ENCODE measurements at regions not wholly inside any gene's neighbourhood (a gene's known extent, or its start where the extent isn't known, plus 50 kb on each side); places are given as distances from the start of the nearest gene placed in this dataset.

DNA sequence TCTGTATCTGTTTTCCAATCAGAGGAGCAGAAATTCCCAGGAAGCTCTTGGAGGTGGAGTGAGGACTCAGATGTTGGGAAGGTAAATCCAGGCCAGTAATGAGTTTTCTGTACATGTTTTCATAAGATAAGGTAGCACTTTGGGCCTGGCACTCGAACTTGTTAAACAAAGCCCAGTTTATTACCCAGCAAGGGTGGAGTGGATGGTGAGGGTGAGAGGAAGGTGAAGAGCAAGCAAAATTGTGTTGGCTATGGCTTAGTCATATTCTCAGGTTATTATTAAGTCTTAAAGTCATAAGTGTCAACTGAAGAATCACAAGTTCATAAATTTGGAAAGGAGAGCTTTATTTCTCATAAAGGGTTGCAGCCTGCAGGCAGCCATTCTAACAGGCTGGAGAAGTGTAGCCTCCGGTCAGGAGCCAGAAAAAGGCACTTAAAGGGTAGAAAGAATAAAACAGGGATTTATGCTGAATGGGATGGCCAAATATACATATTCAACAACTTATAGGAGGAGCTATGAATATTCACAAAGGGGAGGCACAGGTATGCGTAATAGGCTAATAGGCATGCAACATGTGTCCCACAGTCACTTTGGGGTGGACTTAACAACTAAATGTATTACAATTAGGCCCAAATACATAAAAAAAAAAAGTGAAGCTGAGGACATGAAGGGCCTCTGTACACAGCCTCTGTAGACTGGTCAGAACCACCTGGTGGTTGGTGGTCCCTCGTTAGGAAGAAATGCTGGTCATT, 523.9 kb downstream of the LMO4 start:
- TF ChIP-seq, protein P1, sequence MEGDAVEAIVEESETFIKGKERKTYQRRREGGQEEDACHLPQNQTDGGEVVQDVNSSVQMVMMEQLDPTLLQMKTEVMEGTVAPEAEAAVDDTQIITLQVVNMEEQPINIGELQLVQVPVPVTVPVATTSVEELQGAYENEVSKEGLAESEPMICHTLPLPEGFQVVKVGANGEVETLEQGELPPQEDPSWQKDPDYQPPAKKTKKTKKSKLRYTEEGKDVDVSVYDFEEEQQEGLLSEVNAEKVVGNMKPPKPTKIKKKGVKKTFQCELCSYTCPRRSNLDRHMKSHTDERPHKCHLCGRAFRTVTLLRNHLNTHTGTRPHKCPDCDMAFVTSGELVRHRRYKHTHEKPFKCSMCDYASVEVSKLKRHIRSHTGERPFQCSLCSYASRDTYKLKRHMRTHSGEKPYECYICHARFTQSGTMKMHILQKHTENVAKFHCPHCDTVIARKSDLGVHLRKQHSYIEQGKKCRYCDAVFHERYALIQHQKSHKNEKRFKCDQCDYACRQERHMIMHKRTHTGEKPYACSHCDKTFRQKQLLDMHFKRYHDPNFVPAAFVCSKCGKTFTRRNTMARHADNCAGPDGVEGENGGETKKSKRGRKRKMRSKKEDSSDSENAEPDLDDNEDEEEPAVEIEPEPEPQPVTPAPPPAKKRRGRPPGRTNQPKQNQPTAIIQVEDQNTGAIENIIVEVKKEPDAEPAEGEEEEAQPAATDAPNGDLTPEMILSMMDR (IDR thresholded peaks at IDR 0.05; ENCODE audit: borderline replicate concordance, control extremely low read depth, extremely low read depth, insufficient read depth, missing control alignments), result no peak
- in situ Hi-C loops (cut with MboI; ENCODE audit: low sequenced_read_pairs, unreplicated experiment), result no loop called here

DNA sequence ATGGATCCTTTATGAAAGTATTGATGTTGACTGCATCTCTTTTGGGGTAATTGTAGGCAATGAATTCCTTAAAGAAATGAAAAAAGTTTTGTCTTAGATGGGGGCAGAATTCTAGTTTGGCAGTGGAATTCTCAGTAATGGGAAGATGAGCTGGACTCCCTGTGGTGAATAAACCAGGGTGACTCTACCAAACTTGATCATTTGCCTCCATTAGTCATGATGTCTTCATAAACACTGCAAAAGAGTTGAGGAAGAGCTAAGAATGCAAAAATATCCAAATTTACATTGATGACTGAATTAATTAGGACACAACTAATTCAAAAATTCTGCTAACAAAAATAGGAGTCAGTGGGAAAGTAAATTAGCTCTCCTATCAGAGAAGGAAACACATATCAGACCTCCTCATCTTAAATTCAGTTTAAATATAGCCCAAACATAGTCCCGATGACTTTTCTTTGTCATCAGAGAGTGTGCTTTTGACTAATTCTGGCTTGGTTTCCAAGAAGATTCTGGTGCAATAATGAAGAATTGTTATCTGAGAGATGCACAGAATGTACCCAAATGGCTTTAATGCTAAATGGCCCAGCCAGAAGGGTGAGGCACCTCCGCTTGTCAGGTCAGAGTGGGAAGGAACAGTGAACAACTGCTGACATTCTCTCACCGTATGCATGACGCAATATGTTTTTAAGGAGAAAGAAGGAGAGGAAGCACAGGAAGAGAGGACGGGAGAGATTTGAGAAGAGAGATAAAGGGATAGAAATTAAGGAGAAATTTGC, 525.1 kb downstream of the LMO4 start:
- no peak for DNase-seq (ENCODE audit: low spot score)
- in situ Hi-C loops (cut with MboI; ENCODE audit: low sequenced_read_pairs, unreplicated experiment), result no loop called here
- TF ChIP-seq, protein P1 (IDR thresholded peaks at IDR 0.05; ENCODE audit: borderline replicate concordance, control extremely low read depth, extremely low read depth, insufficient read depth, missing control alignments), result no peak

More for the DNA sequence above, 523.9 kb downstream of the LMO4 start:
- DNase-seq (ENCODE audit: low spot score), result no peak

DNA sequence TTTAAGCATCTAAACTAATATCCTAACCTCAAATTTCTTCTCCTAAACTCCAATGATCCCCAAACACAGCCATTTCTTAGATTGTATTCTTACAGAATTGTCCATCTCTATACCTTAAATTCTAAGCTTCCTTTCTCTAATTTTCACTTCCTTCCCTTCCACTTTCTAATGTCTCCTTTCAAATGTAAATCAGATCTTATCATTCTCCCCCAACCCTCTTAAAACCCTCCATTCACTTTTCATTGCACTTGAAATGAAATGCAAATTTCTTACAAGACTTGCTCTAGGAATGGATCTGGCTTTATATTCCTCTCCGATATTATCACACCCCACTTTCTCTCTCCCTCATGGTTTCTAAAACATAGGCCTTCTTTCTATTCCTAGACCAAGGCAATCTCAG, 534.6 kb downstream of the LMO4 start:
- DNase-seq (ENCODE audit: low spot score), result no peak
- TF ChIP-seq, protein P1 (IDR thresholded peaks at IDR 0.05; ENCODE audit: borderline replicate concordance, control extremely low read depth, extremely low read depth, insufficient read depth, missing control alignments), result no peak
- in situ Hi-C loops (cut with MboI; ENCODE audit: low sequenced_read_pairs, unreplicated experiment), result no loop called here

DNA sequence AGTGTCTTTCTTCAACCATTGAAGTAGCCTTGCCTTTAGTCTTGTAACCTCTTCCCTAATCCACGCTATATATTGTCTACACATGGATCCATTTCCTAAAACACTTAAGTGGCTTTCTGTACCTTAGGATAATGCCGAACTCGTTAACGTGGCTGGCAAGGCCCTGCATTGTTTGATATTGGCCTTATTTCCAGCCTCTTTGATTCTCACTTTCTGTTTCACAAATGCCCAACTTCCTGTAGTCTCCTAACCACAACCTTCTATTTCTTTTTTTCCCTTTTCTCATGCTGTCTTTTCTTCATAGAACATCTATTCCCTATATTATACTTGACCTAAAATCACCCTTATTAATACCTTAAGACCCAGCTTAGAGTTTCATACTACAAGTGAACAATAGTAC, 536.0 kb downstream of the LMO4 start:
- DNase-seq (ENCODE audit: low spot score), result no peak
- TF ChIP-seq, protein P1 (IDR thresholded peaks at IDR 0.05; ENCODE audit: borderline replicate concordance, control extremely low read depth, extremely low read depth, insufficient read depth, missing control alignments), result no peak
- in situ Hi-C loops (cut with MboI; ENCODE audit: low sequenced_read_pairs, unreplicated experiment), result no loop called here

DNA sequence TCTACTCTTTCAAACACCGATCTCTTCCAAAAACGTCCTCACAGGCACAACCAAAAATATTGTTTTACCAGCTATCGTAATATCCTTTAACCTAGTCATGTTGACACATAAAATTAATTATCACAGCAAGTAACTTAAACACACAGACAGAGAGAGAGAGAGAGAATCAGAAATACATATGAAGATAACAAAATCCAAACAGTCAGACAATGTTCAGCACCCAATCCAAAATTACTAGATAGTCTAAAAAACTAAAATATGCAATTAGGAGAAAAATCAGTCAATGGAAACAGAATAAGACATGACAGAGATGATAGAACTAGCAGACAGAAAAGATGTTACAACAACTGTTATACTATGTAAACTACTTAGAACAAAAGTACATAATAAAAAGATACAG, 537.7 kb downstream of the LMO4 start:
- in situ Hi-C loops (cut with MboI; ENCODE audit: low sequenced_read_pairs, unreplicated experiment), result no loop called here
- DNase-seq (ENCODE audit: low spot score), result no peak
- TF ChIP-seq, protein P1 (IDR thresholded peaks at IDR 0.05; ENCODE audit: borderline replicate concordance, control extremely low read depth, extremely low read depth, insufficient read depth, missing control alignments), result no peak

DNA sequence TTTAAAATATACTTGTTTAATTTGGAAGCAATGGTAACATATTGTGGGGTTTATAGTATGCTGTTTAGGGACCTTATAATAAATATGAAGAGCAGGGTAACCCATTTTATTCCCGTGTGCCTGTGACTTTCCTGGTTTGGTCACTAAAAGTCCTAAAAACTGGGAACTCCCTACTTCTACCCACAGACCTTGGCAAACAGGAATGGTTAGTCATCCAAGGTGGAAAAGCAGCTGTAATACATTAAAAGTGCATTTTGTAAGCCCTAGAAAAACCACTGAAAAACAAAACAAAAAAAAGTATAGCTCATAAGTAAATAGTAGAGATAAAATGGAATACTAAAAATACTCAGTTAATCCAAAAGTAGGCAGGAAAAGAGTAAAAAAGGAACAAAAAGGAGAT, 538.9 kb downstream of the LMO4 start:
- in situ Hi-C loops (cut with MboI; ENCODE audit: low sequenced_read_pairs, unreplicated experiment), result no loop called here
- TF ChIP-seq, protein P1 (IDR thresholded peaks at IDR 0.05; ENCODE audit: borderline replicate concordance, control extremely low read depth, extremely low read depth, insufficient read depth, missing control alignments), result no peak
- DNase-seq (ENCODE audit: low spot score), result no peak
